Sigmoid colon (tissue), 4 donors: ENCODE measurements at regions not wholly inside any gene's neighbourhood (a gene's known extent, or its start where the extent isn't known, plus 50 kb on each side); places are given as distances from the start of the nearest gene placed in this dataset.

ENCODE experiments used
- CTCF ChIP-seq, 4 experiments: fragments of 450-650 bp in 3 of 4; fragments of 200-600 bp in 1 of 4; IDR thresholded peaks; one replicate each; pipeline ENCODE4 v1.5.1; 2016 to 2019; ENCODE audit warnings: antibody characterized with exemption in 4 of 4, mild to moderate bottlenecking in 3 of 4, moderate library complexity in 2 of 4
- POLR2A ChIP-seq, 2 donors: fragments of 450-650 bp; IDR thresholded peaks; one replicate each; pipeline ENCODE4 v1.6.1; 2016; ENCODE audit warnings: antibody characterized with exemption in 2 of 2, mild to moderate bottlenecking in 2 of 2, moderate library complexity in 2 of 2
- POLR2AphosphoS5 ChIP-seq, 4 donors: sonication (generic); formaldehyde crosslinking; IDR thresholded peaks; one replicate each; pipeline ENCODE4 v1.6.1; 2017; ENCODE audit warnings: antibody characterized with exemption in 4 of 4

DNA sequence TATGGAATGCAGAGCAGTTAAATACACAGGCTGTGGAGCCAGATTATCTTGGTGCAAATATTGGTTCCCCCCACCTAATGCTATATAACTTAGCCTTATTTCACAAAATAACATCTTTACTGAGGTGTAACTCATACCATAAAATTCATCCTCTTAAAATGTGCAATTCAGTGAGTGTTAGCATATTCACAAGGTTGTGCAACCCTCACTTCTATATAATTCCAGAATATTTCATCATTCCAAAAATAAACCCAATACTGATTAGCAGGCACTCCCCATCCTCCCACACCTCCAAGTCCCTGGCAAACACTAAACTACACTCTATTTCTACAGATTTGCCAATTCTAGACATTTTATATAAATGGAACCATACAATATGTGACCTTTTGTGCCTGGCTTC is 116.3 kb upstream of the CNTN1 start:
- no peak for TF ChIP-seq CTCF (IDR thresholded peaks at IDR 0.05)
- no peak for TF ChIP-seq POLR2A (IDR thresholded peaks at IDR 0.05)
- TF ChIP-seq POLR2AphosphoS5 (IDR thresholded peaks at IDR 0.05) = no peak
